ENCODE measurements at regions not wholly inside any gene's neighbourhood (a gene's known extent, or its start where the extent isn't known, plus 50 kb on each side); places are given as distances from the start of the nearest gene placed in this dataset.

DNA sequence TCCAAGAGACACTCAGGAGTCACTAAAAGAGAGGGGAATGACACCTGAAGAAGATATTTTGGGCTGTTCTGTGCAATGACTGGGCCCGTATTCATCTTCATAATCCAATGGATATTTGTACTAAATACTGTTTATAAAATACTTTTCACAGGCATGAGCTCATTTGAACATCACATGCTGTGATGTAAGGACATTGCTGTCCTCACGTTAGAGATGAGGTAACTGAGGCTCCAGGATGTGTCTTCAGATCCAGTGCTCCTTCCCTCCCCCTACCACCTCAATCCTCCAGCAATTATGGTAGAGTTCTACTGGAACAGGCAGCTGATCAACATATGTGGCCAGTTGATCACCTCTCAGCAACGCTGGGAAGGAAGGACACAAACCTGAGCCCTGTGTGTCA lies 139.4 kb upstream of the OSMR start:
- no peak for TF ChIP-seq EZH2phosphoT487 (IDR thresholded peaks at IDR 0.05; ENCODE audit: insufficient read depth, low read depth)
- no peak for TF ChIP-seq EZH2 (IDR thresholded peaks at IDR 0.05; ENCODE audit: insufficient read depth, poor library complexity, severe bottlenecking)
- Histone ChIP-seq H3K36me3 (ENCODE audit: low read depth) (no peaks in the 10 kb centered on the region), H3K9me2 (ENCODE audit: insufficient read depth) (no peaks in the 10 kb centered on the region), H3K9me3 (ENCODE audit: low read depth) (no peaks in the 10 kb centered on the region), H3K4me3 (no peak overlapping the region), H2AFZ (no peak overlapping the region), H3K79me2 (ENCODE audit: insufficient read depth) (no peaks in the 10 kb centered on the region), H3K27ac (no peak overlapping the region), H4K20me1 (ENCODE audit: insufficient read depth) (no peaks in the 10 kb centered on the region), H3K4me1 (ENCODE audit: insufficient read depth) (0 out of 2 replicates have a peak, but pooled peaks cover 11% of the 10 kb centered on the region), H3F3A (ENCODE audit: insufficient read depth) (peaks cover 8% of the 10 kb centered on the region; the same call in 1 of the 2 replicates), H3K27me3 (replicated peaks; ENCODE audit: insufficient read depth) (no peaks in the 10 kb centered on the region; the same call in 1 of the 2 replicates), H3K4me2 (ENCODE audit: unreplicated experiment) (no peak overlapping the region), H3K9ac (no peak overlapping the region)
- no peak for DNase-seq
- WGBS, 2 experiments (ENCODE audit: low coverage in 1 of 2, low lambda C conversion rate in 2 of 2, missing lambda C conversion rate in 2 of 2) = 44 to 53% methylated on average over 3 of the region's 3 CpGs
- in situ Hi-C loops (cut with MboI) = no loop called here

GRCh38 chr5:38707352-38708210 lies 138.2 kb upstream of the OSMR start:
- no peak overlapping the region for H3K27ac ChIP-seq
- no peak overlapping the region for H2AFZ ChIP-seq
- H3K27me3 ChIP-seq (replicated peaks; ENCODE audit: insufficient read depth) = no peaks in the 10 kb centered on the region; the same call in 1 of the 2 replicates
- 86 to 89% methylated on average over 10 of the region's 10 CpGs for WGBS, 2 experiments (ENCODE audit: low coverage in 1 of 2, low lambda C conversion rate in 2 of 2, missing lambda C conversion rate in 2 of 2)
- no peaks in the 10 kb centered on the region for H3K79me2 ChIP-seq (ENCODE audit: insufficient read depth)
- H3F3A ChIP-seq (ENCODE audit: insufficient read depth) = peaks cover 8% of the 10 kb centered on the region; the same call in 1 of the 2 replicates
- no peaks in the 10 kb centered on the region for H3K36me3 ChIP-seq (ENCODE audit: low read depth)
- TF ChIP-seq EZH2phosphoT487 (IDR thresholded peaks at IDR 0.05; ENCODE audit: insufficient read depth, low read depth) (no peak), EZH2 (IDR thresholded peaks at IDR 0.05; ENCODE audit: insufficient read depth, poor library complexity, severe bottlenecking) (no peak)
- no peak overlapping the region for H3K9ac ChIP-seq
- no peak overlapping the region for H3K4me2 ChIP-seq (ENCODE audit: unreplicated experiment)
- no peaks in the 10 kb centered on the region for H3K9me2 ChIP-seq (ENCODE audit: insufficient read depth)
- in situ Hi-C loops (cut with MboI) = no loop called here
- DNase-seq = no peak
- H3K4me3 ChIP-seq = no peak overlapping the region
- no peaks in the 10 kb centered on the region for H4K20me1 ChIP-seq (ENCODE audit: insufficient read depth)
- H3K4me1 ChIP-seq (ENCODE audit: insufficient read depth) = 0 out of 2 replicates have a peak, but pooled peaks cover 11% of the 10 kb centered on the region
- no peaks in the 10 kb centered on the region for H3K9me3 ChIP-seq (ENCODE audit: low read depth)

- peak overlapping the region; percentile 26; the same call in 1 of the 2 replicates for H2AFZ ChIP-seq
- H4K20me1 ChIP-seq (ENCODE audit: insufficient read depth) = no peaks in the 10 kb centered on the region
- no peak overlapping the region for H3K4me3 ChIP-seq
- H3K9ac ChIP-seq = no peak overlapping the region
- H3K9me2 ChIP-seq (ENCODE audit: insufficient read depth) = no peaks in the 10 kb centered on the region
- H3K27me3 ChIP-seq (replicated peaks; ENCODE audit: insufficient read depth) = no peaks in the 10 kb centered on the region
- no peak for TF ChIP-seq EZH2phosphoT487 (IDR thresholded peaks at IDR 0.05; ENCODE audit: insufficient read depth, low read depth)
- no peak for TF ChIP-seq EZH2 (IDR thresholded peaks at IDR 0.05; ENCODE audit: insufficient read depth, poor library complexity, severe bottlenecking)
- peak overlapping the region; percentile 9 for H3K4me2 ChIP-seq (ENCODE audit: unreplicated experiment)
- H3K9me3 ChIP-seq (ENCODE audit: low read depth) = no peaks in the 10 kb centered on the region
- H3K36me3 ChIP-seq (ENCODE audit: low read depth) = no peaks in the 10 kb centered on the region
- 0 out of 2 replicates have a peak, but pooled peaks cover 11% of the 10 kb centered on the region for H3K4me1 ChIP-seq (ENCODE audit: insufficient read depth)
- in situ Hi-C loops (cut with MboI) = no loop called here
- WGBS, 2 experiments (ENCODE audit: low coverage in 1 of 2, low lambda C conversion rate in 2 of 2, missing lambda C conversion rate in 2 of 2) = 4 to 10% methylated on average over 2 of the region's 2 CpGs
- peaks cover 8% of the 10 kb centered on the region; the same call in 1 of the 2 replicates for H3F3A ChIP-seq (ENCODE audit: insufficient read depth)
- no peak overlapping the region for H3K27ac ChIP-seq
- DNase-seq = no peak
- no peaks in the 10 kb centered on the region for H3K79me2 ChIP-seq (ENCODE audit: insufficient read depth)
Measured at GRCh38 chr5:38709678-38710306, 136.0 kb upstream of the OSMR start.

- Histone ChIP-seq H3K4me3 (no peak overlapping the region), H3K4me1 (ENCODE audit: insufficient read depth) (0 out of 2 replicates have a peak, but pooled peaks cover 11% of the 10 kb centered on the region), H3K9me3 (ENCODE audit: low read depth) (no peaks in the 10 kb centered on the region), H2AFZ (no peak overlapping the region), H3K9ac (no peak overlapping the region), H3K27ac (no peak overlapping the region), H3K27me3 (replicated peaks; ENCODE audit: insufficient read depth) (no peaks in the 10 kb centered on the region), H3K36me3 (ENCODE audit: low read depth) (no peaks in the 10 kb centered on the region), H3F3A (ENCODE audit: insufficient read depth) (peaks cover 8% of the 10 kb centered on the region; the same call in 1 of the 2 replicates), H4K20me1 (ENCODE audit: insufficient read depth) (no peaks in the 10 kb centered on the region), H3K79me2 (ENCODE audit: insufficient read depth) (no peaks in the 10 kb centered on the region), H3K4me2 (ENCODE audit: unreplicated experiment) (peak overlapping the region; percentile 9), H3K9me2 (ENCODE audit: insufficient read depth) (no peaks in the 10 kb centered on the region)
- DNase-seq = no peak
- TF ChIP-seq EZH2 (IDR thresholded peaks at IDR 0.05; ENCODE audit: insufficient read depth, poor library complexity, severe bottlenecking) (no peak), EZH2phosphoT487 (IDR thresholded peaks at IDR 0.05; ENCODE audit: insufficient read depth, low read depth) (no peak)
- in situ Hi-C loops (cut with MboI) = no loop called here
- 41 to 47% methylated on average over 2 of the region's 2 CpGs for WGBS, 2 experiments (ENCODE audit: low coverage in 1 of 2, low lambda C conversion rate in 2 of 2, missing lambda C conversion rate in 2 of 2)
Measured at GRCh38 chr5:38710627-38711026, 135.2 kb upstream of the OSMR start.
